ENCODE measurements at regions not wholly inside any gene's neighbourhood (a gene's known extent, or its start where the extent isn't known, plus 50 kb on each side); places are given as distances from the start of the nearest gene placed in this dataset.

DNA sequence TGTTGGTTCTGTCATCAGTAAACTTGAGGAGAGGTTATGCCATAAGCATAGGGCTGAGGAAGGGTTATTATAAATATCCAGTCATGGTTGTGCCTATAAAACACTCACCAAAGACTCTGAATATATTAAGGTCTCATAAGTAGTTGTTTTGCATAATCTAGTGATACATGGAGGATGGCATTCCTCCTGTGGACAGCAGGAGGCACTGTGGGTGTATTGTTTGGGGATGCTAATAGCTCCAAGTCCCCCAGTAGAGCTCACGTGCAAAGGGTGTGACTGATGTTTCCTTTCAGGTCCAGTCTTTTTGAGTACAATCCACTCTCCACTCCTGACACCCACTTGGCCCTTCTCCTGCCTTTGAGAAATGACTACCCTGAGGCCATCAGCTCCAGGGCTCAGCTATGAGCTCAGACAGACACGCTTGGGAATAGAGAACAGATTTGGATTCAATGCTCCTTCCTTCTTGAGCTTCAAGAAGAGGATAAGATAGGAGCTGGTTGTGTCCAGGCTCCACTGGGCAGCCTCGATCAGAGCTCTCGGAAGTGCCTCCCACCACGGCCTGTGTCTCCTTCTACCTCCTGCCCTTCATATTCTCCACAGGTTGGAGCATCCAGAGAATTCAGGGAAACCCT is 85.2 kb upstream of the IGLL5 start:
- no peak for DNase-seq (ENCODE audit: low read depth)

DNA sequence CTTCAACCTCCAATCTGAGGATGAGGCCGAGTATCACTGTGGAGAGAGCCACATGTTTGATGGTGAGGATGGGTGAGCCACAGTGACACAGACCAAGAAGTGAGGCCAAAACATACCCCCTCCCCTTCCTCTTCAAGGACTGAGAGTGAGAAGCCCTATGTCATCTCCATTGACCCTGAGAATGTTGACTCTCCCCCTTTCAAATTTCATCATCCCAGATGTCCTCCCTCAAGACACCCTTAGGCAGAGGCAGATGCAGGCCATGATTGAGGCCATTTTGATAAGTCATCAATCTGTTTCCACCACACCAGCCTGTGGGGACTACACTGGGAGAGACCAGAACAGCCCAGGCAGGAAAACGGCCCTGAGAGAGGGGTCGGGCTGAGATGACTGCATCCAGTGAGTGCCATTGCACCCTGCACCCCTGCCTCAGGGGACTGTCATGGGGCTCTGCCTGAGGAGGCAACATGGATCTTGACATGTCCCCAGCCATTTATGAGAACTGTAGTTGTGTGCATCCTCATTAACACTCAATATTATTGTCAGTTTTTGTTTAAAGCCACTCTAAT is 84.2 kb upstream of the IGLL5 start:
- no peak for DNase-seq (ENCODE audit: low read depth)

DNA sequence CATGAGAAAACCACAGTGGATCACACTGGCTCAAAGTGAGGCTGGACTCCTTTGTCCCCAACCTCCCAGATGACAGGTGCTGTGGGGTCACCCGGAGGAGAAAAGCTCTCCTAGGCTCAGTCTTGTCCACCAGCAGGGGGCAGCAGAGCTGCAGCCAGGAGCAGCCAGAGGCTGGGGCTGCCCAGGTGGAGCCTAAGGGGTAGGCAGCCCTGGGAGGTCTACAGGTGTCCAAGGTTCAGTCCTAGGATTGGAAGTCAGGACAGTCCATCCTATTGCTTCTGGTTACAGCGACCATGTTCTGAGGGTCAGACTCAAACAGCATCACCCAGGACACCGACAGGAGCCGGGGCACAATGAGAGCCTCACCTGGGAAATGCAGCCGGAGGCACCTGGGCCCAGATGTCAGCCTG is 77.6 kb upstream of the IGLL5 start:
- peak; percentile 47 for DNase-seq (ENCODE audit: low read depth)

DNA sequence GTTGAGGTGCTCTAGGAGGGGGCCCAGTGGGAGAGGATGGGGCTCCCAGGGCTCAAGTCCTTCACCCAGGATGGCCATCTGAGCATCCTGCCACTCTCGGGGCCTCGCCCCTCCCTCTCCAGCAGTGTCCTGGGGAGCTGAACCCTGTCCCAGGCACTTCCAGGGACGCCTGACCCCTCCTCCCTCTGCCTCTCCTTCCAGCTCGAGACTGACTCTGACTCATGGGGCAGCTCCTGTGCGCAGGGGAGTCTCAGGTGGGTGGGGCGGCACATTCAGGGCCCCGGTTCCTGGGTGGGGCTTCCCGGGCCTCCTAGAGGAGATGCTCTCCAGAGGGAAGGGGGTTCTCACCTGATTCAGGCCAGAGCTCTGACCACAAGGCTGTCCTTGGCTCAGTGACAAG is 77.1 kb upstream of the IGLL5 start:
- no peak for DNase-seq (ENCODE audit: low read depth)

DNA sequence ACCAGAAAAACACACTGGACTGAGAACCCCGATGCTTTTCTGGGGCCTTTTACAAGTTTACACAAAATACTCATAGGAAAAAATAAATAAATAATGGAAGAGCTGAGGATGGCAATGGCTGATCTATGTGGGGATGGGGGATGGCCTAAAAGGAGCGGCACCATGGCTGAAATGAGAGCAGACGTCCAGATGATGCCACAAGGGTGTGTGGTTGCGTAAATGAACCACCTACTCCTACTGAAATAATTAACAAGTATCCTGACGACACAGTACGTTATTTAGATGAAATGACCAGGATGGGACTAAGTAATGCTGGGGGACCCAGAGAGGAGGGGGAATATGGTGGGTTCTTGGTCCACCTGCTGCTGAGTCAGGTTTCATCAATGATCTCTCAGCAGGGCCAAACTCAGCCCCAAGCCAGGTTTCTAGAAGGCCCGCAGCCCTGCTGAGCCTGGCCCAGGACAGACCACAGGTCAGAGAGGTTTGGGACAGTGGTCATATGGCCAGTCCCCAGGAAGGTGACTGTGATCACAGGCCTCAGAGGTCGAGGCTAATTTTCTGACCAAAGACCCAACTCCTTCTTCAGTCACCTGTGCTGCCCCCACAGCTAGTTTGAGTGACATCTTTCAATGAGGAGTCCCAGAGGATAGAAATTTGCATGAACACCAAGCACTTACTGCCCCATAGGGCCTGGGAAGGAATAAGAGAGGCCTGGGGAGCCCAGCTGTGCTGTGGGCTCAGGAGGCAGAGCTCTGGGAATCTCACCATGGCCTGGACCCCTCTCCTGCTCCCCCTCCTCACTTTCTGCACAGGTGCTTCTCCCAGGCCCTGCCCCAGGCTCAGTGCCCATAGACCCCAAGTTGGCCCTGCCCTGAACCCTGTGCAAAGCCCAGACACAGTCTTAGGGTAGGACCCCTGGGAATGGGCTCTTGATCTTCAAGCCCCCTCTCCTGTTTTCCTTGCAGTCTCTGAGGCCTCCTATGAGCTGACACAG is 76.3 kb upstream of the IGLL5 start:
- DNase-seq (ENCODE audit: low read depth), result no peak

DNA sequence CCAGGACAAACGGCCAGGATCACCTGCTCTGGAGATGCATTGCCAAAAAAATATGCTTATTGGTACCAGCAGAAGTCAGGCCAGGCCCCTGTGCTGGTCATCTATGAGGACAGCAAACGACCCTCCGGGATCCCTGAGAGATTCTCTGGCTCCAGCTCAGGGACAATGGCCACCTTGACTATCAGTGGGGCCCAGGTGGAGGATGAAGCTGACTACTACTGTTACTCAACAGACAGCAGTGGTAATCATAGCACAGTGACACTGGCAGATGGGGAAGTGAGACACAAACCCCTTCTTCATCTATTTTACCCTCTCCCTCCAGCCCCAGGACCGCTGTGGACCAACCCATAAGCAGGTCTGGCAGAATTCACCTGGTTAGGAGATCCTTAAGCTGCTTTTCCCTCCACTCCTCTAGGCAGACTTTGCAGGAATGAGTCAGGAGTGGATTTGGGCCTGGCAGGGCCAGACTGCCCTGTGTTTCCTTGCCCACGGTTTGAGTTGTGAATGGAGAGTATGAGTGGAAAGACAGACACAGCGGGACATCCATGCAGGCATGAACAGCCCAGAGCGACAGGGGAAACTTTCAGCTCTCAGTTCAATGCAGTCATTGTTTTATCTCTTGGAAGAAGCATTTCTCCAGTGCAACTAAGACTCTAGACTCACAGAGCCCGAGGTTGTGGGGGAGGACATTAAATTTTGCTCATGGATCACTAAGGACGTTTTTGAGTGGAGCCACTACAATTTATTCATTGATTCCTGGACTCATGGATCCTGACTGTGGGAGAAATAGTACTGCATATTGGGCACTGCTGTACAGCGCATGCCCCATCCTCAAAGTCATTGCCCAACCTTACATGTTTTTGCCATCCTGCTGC is 75.3 kb upstream of the IGLL5 start:
- no peak for DNase-seq (ENCODE audit: low read depth)

DNA sequence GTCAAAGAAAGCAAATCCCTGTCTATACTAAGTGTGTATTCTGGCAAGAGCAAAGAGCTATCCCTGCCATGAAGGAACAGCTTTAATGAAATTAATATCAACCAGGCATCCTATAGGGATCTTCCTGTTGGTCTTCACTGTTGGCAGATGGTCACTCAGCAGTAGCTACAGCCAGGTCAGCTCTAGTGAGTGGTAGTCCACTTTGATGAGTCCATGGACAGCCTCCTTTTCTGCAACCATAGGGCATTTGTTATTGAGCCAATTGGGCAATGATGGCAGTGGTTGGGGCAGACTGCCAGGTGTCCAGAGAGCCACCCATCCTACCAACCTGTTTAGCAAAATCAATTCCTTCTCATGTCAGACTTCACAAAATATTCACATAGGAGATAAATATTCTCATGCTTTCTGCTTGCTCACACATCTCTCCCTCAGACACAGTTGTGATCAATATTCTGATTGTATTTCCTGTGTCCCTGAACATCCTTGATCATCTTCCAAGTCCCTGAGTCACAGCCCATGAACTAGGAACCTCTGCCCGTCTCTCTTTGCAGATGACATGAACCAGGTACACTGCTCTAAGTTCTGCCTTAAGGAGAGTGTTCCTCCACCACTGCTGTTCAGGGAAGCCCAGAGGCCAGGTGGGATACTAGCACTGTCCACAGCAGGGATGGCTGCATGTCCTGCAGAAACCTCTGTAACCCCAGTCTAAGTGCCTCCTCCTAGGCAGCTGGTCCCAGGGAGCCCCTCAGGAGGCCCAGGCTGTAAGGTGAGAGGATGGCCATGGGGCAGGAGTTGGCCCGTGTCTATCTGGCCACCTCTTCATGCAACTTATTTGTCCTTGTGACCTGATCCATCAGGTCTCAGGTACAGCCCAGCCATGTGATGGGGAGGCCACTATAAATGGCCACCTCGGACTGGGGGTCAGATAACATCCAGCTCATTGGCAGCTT is 74.2 kb upstream of the IGLL5 start:
- DNase-seq (ENCODE audit: low read depth), result no peak

DNA sequence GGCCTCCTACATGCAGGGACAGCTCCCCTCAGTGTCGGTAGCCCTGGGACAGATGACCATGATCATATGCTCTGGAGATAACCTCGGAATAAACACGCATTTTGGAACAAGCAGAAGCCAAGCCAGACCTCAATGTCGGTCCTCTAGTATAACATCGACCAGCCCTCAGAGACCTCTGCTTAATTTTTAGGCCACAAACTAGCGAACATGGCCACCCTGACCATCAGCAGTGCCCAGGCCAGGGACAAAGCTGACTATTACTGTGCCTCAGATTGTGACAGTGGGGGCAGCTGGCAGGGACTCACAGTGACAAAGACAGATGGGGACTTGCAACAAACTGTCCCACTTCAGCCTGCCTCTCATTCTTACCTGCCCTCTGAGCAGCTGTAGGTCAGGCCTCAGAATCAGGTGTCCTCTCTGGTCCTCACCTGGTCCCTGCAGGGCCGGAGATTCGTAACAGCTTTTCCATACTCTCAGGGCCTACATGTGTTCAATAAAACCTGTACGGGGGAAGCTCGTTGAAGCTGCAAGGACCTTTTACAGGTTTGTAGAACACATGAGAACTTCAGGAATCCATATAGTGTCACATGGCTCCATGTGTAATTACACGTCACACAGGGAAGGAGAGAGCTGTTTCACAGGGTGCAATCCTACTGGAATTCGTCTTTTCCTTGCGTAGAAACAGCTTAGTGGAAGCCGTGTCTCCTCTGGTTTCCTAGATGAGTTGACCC is 72.8 kb upstream of the IGLL5 start:
- no peak for DNase-seq (ENCODE audit: low read depth)

DNA sequence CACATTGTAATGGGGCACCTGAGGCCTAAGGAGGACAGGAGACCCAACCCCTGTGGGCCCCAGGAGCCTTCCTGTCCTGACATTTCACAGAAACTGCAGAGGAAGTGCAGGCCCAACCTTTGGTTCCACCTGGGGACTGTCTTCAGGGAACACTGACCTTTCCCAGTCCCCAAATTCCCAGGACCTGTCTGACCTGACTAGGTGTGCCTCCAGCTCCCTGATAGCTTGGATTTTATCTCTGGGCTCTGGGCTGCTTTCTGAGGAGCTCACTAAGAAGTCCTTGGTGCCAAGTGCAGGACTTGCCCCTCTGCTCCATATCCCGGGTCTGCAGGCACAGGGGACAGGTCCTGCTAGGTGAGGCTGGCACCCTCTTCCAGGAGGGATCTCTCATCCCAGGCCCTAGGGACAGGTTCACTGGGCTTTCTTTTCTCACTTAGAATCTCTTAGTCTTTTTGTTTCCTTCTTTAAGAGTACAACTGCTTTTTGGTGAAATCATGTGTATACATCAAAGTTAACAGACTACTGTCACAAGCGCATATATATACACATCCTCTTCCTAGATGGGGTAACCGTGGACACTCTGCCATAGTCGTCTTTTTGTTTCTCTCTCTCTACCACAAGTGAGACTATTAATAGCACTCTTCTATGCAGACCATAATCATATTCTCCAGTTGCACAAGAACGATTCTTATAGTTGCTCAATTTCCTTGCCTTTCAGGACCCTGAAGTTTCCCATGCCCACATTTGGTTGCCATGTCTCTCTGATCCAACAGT is 72.0 kb upstream of the IGLL5 start:
- DNase-seq (ENCODE audit: low read depth), result no peak

DNA sequence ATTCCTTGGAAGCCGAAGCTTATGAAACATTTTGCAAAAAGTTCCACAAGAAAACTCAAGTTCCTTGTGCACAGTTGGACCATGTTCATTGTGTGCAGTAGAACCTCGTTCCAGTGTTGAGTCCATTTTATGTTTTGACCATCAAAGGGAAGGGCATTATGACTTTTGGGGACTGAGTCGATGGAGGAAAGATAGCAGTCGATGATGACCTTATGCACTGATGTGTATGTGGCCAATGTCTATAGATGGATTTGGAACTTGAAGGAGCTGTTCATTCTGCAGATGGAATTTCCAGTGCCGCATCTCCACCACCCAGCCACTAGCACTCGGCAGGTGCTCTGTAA is 71.5 kb upstream of the IGLL5 start:
- DNase-seq (ENCODE audit: low read depth), result no peak

DNA sequence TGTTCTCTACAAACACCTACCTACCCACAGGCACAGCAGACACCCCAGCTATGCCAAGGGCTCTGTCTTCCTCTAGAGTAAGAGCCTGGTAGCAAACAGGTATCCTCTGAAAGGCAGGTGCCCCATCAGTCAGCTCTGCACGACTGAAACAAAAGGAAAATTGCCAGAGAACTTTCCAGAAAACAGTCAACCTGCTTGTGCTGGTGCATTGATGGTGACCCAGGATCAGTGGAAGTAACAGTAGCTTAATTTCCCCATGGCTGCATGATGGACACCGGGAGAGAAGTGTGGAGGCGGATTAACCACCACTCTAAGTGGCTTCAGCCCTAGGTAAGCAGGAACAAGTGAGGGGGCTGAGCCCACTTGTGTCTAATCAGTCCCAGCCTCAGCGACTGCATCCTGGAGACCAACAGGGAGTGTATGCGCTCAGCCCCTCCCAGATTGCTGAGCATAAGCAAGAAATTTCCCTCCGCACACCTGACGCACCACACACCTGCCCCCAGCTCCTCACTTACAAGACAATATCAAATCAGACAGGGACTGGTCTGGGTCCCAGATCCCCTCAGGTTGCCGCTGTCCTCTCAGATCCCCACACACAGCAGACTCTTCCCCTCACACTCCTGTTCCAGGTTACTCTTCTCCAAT is 70.7 kb upstream of the IGLL5 start:
- no peak for DNase-seq (ENCODE audit: low read depth)

DNA sequence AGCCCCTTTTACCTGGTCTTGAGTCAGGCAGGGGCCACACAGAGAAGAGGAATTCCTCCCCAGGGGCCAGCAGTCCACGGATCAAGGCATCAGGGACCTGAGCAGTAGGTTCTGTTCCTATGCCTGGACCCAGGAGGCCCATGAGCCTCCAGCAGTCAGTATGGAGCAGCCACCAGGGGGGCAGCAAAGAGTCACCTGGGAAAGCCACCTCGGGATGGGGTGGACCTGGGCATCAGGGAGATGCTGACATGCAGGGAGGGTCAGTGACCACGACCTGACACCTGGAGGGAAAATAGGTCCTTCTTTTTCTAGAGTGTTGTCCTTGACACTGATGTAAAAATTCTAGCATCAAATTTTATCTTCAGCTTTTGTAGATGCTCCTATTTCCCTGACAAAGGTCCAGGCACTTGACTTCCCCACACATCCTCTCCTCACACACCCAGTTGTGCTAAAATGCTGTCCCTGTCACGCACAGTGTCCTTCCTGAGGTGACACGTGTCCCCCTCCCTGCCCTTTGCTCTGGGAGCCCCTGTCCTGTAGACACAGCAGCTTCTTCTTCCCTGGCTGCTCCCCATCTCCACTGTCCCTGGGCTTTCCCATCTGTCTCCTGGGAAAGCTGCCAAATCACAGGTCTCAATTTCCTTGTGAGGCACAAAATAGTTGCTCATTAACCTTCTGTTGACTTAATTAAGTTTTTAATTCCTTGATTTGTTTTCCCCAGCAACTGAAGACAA is 70.0 kb upstream of the IGLL5 start:
- no peak for DNase-seq (ENCODE audit: low read depth)

DNA sequence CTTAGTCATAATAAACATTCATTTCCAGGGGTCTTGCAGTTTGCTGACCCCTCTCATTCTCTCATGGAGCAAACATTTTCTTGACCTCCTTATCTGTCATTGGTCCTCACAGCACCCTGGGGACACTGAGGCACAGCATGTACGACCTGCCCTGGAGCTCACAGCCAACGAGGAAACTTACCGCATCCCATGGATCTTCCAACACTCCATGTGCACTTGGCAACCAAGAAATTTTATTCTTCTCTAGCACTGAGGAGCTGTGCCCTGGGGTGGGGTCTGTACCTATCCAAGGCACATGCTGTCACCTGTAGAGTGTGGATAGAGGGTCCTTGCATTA is 69.4 kb upstream of the IGLL5 start:
- DNase-seq (ENCODE audit: low read depth), result no peak

DNA sequence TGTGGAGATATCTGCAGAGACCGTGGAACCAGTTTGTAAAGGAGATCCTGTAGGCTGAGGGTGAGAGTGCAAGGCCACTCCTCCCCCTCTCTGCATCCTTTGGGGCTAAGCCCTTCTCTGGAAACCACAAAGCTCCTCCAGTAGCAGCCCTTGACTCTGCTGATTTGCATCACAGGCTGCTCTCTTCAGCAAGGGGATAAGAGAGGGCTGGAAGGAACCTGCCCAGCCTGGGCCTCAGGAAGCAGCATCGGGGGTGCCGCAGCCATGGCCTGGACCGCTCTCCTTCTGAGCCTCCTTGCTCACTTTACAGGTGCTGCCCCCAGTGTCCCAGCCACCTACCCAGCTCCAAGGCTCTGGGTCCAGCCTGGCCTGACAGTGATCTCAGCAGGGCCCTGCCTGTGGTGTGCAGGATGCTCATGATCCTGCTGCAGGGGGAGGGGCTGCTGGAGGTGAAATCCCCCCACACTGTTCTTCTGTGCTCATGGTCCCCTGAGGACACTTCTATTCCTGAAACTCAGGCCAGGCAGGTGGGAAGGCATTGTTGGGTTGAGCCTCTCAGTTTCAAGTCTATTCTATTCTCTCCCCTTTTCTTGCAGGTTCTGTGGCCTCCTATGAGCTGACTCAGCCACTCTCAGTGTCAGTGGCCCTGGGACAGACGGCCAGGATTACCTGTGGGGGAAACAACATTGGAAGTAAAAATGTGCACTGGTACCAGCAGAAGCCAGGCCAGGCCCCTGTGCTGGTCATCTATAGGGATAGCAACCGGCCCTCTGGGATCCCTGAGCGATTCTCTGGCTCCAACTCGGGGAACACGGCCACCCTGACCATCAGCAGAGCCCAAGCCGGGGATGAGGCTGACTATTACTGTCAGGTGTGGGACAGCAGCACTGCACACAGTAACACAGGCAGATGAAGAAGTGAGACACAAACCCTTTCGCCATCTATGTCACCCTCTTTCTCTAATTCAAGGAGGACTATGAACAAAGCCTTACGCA is 68.5 kb upstream of the IGLL5 start:
- no peak for DNase-seq (ENCODE audit: low read depth)

DNA sequence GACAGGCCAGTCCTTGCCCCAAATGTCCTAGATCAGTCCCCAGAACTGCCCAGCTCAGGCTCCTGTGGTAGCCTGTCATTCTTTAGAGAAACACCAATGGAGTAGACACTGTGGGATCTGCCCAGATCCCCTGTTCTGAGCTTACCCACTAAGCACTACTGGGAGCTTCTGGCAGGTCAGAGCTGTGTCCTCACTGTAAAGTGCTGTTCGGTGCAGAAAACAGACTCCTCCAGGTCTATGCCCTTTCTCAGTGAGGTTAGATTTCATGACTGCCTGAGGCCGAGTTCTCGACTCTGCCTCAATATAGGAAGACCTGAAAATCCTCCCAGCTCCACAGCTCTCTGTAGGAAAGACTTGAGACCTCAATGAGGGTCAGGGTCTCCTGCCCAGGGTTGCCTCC is 67.5 kb upstream of the IGLL5 start:
- DNase-seq (ENCODE audit: low read depth), result no peak

DNA sequence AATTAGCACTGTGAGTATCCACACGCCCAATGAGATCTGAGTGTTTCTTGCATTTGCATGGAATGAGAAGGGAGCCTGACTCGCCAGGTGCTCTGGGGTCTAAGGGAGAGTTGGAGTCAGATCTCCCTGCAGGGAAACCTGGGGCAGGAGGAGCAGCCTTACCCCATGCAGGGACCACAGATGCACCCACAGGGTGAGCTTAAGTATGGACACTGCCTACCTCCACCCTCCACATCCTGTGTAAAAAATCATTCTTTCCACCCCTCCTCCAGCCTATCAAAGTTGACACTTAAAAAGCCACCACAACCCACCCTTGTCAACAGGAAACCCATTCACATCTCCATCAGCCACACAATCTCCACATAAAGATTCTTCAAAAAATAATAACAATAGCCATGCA is 67.0 kb upstream of the IGLL5 start:
- no peak for DNase-seq (ENCODE audit: low read depth)

DNA sequence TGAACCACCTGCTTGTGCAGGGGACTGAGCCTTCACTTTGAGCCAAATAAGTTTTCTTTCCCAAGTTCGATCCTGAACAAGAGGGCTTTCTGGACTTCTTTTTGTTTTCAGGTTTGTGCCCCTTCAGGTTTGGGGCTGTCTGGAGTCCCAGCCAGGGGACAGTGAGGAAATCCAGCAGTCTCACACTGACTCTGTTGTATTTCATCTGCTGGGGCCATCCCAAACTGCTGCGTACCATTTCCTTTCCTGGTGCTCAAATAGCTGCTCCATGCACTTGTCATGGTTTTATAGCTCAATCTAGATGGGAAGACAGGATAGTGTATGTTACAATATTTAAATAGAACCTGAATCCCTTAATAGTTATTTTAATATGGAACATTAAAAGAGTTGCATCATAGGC is 66.3 kb upstream of the IGLL5 start:
- DNase-seq (ENCODE audit: low read depth), result no peak

Measured in stimulated activated CD8-positive, alpha-beta memory T cell treated with anti-CD3 and anti-CD28 coated beads, Interleukin-15, amount 100 ng/mL, for 1 hour (primary cell).